ENCODE measurements at regions not wholly inside any gene's neighbourhood (a gene's known extent, or its start where the extent isn't known, plus 50 kb on each side); places are given as distances from the start of the nearest gene placed in this dataset.

GRCh38 chr14:55801121-55801520 is 221.1 kb downstream of the KTN1 start:
- peaks cover 47% of the 10 kb centered on the region for H3K4me1 Mint-ChIP-seq (ENCODE audit: low read depth)
- H3K27ac Mint-ChIP-seq: no peak overlapping the region
- no peak for DNase-seq
- H3K4me3 Mint-ChIP-seq: no peak overlapping the region
- peaks cover 2 to 14% of the 10 kb centered on the region in 2 donors for H3K9me3 Mint-ChIP-seq
- H3K27me3 Mint-ChIP-seq (ENCODE audit: low read depth): peaks cover 5% of the 10 kb centered on the region
- H3K36me3 Mint-ChIP-seq (ENCODE audit: insufficient read depth in 2 of 2): peaks cover 0 to 13% of the 10 kb centered on the region in 2 donors
- no peak for ATAC-seq (replicated peaks in 1 of 2)

GRCh38 chr14:55802986-55803872 is 223.2 kb downstream of the KTN1 start:
- Mint-ChIP-seq H3K27me3 (ENCODE audit: low read depth) (peaks cover 5% of the 10 kb centered on the region), H3K4me1 (ENCODE audit: low read depth) (peaks cover 62% of the 10 kb centered on the region), H3K36me3 (ENCODE audit: insufficient read depth in 2 of 2) (peaks cover 7 to 20% of the 10 kb centered on the region in 2 donors), H3K9me3 (peaks cover 2 to 15% of the 10 kb centered on the region in 2 donors), H3K4me3 (peak overlapping the region; percentile 27 to 73), H3K27ac (peak overlapping the region; percentile 88)
- DNase-seq: peak; percentile 35
- peak; percentile 82 to 83 for ATAC-seq (replicated peaks in 1 of 2)

GRCh38 chr14:55803873-55804553 is 224.0 kb downstream of the KTN1 start:
- Mint-ChIP-seq H3K4me1 (ENCODE audit: low read depth) (peaks cover 62% of the 10 kb centered on the region), H3K27ac (peak overlapping the region; percentile 88), H3K4me3 (peak overlapping the region; percentile 65 to 73), H3K36me3 (ENCODE audit: insufficient read depth in 2 of 2) (peaks cover 7 to 20% of the 10 kb centered on the region in 2 donors), H3K27me3 (ENCODE audit: low read depth) (peaks cover 5% of the 10 kb centered on the region), H3K9me3 (peaks cover 2 to 15% of the 10 kb centered on the region in 2 donors)
- peak; percentile 0 to 3 for ATAC-seq (replicated peaks in 1 of 2)
- DNase-seq: no peak

DNA sequence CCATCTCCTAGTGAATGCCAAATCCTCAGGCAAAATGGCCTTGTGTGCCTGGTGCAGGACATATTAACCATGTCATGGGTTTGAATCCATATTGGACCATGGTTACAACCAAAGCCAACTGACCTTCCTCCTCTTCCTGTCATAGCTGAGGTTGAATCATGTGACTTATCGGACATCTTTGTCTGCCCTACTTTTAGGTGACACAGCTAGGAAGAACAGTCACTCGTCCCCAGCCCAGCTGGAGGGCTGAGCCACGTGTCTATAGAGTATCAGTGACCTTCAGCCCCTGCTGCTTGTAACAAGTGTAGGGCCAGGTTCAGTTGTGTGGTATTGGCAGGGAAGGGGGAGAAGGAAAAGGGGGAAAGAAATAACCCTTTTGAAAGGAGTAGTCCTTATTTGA is 225.2 kb downstream of the KTN1 start:
- H3K27me3 Mint-ChIP-seq (ENCODE audit: low read depth): peaks cover 5% of the 10 kb centered on the region
- no peak for ATAC-seq (replicated peaks in 1 of 2)
- no peak overlapping the region for H3K27ac Mint-ChIP-seq
- peaks cover 2 to 14% of the 10 kb centered on the region in 2 donors for H3K9me3 Mint-ChIP-seq
- H3K4me3 Mint-ChIP-seq: no peak overlapping the region
- DNase-seq: no peak
- H3K4me1 Mint-ChIP-seq (ENCODE audit: low read depth): peaks cover 62% of the 10 kb centered on the region
- H3K36me3 Mint-ChIP-seq (ENCODE audit: insufficient read depth in 2 of 2): peaks cover 12 to 24% of the 10 kb centered on the region in 2 donors

DNA sequence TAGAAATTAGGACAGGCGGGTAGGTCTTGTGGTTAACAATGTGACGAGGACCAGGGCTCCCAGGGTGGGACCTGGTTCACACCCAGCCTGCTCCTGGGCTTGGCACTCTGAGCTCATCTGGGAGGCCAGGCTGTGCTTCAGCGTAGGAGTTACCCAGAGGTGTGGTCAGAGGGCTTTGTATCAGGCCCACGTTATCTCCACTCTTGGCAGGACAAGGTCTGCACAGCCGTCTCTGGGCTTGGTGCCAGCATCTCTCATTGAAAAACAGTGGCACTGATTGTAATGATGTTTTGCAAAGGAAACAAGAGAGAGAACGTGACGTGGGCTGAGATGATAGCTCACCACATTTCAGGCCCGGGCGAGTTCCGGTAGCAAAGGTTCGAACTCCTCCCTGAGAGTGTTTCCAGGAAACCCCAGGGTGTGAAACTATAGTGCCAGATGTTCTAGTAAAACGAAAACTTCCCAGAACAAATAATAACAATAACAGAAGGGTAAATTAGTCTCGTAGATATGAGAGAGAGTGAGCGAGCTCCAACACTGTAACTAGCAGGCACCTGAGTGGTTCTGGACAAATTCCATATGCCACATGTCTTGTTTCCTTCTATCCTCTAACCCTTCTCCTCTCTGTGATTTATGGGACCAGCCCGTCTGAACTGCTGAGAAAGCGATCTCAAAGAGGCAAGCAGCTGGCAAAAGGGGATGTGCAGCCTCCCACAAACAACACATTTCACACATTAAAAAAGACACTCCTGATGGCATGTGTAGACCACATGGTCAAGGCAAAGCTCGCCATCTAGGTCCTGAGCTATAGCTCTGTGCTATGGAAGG is 227.3 kb downstream of the KTN1 start:
- Mint-ChIP-seq H3K4me1 (ENCODE audit: low read depth) (peaks cover 50% of the 10 kb centered on the region), H3K4me3 (peak overlapping the region; percentile 31 to 41), H3K9me3 (peaks cover 9 to 16% of the 10 kb centered on the region in 2 donors), H3K27ac (peak overlapping the region; percentile 87), H3K36me3 (ENCODE audit: insufficient read depth in 2 of 2) (peaks cover 22 to 24% of the 10 kb centered on the region in 2 donors), H3K27me3 (ENCODE audit: low read depth) (peaks cover 5% of the 10 kb centered on the region)
- ATAC-seq (replicated peaks in 1 of 2) (peak; percentile 75 to 77), DNase-seq (peak; percentile 75 to 76)

- DNase-seq (no peak), ATAC-seq (replicated peaks in 1 of 2) (no peak)
- Mint-ChIP-seq H3K27me3 (ENCODE audit: low read depth) (peaks cover 5% of the 10 kb centered on the region), H3K4me1 (ENCODE audit: low read depth) (peaks cover 50% of the 10 kb centered on the region), H3K36me3 (ENCODE audit: insufficient read depth in 2 of 2) (peaks cover 22 to 25% of the 10 kb centered on the region in 2 donors), H3K4me3 (no peak overlapping the region), H3K27ac (peak overlapping the region; percentile 87), H3K9me3 (peaks cover 10 to 19% of the 10 kb centered on the region in 2 donors)
Measured at GRCh38 chr14:55807881-55808379, 227.9 kb downstream of the KTN1 start.

DNA sequence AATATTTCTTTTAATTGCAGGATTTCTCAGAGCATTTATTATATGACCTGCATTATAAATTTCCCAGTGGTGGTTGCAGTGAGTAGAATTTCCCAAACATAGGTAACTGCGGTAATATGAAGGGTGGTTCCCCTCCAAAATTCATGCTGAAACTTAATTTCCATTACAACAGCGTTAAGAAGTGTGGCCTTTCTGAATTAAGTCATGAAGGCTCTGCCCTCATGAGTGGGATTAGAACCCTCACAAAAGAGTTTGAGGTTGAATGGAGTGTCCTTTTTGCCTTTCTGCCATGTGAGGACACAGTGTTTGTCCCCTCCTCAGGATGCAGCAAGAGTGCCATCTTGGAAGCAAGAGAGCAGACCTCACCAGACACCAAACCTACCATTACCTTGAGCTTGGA is 233.6 kb downstream of the KTN1 start:
- Mint-ChIP-seq H3K27me3 (ENCODE audit: low read depth) (no peaks in the 10 kb centered on the region), H3K27ac (peak overlapping the region; percentile 8), H3K36me3 (ENCODE audit: insufficient read depth in 2 of 2) (peaks cover 16 to 24% of the 10 kb centered on the region in 2 donors), H3K4me1 (ENCODE audit: low read depth) (peaks cover 28% of the 10 kb centered on the region), H3K9me3 (peaks cover 10 to 18% of the 10 kb centered on the region in 2 donors), H3K4me3 (peak overlapping the region in 1 of 2 donors; percentile 46)
- ATAC-seq (replicated peaks in 1 of 2) (peak; percentile 32 to 87), DNase-seq (no peak)

- no peak for ATAC-seq (replicated peaks in 1 of 2)
- H3K27ac Mint-ChIP-seq: peak overlapping the region; percentile 59
Measured at GRCh38 chr14:55814064-55814463, 234.1 kb downstream of the KTN1 start.

DNA sequence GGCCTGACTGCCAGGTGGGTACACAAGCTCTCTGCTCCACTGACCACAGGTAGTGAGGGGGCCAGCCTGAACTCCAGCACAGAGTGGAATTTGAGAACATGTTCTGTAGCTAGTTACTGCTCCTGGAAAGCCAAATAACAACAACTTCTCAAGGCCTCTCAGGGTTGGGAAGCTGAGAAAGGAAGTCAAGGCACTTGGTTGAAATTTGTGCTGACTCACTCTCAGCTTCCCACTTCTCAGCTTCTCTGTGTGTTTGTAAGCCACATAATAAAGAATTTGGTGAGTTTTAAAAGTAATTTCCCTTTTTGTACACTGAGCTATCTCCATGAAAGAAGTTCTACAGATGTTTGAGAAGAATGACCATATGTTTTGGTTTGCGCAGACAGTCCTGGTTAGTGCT is 234.9 kb downstream of the KTN1 start:
- Mint-ChIP-seq H3K4me1 (ENCODE audit: low read depth) (peaks cover 34% of the 10 kb centered on the region), H3K27me3 (ENCODE audit: low read depth) (no peaks in the 10 kb centered on the region), H3K36me3 (ENCODE audit: insufficient read depth in 2 of 2) (peaks cover 15 to 24% of the 10 kb centered on the region in 2 donors), H3K27ac (no peak overlapping the region), H3K4me3 (peak overlapping the region in 1 of 2 donors; percentile 63), H3K9me3 (peaks cover 10 to 17% of the 10 kb centered on the region in 2 donors)
- ATAC-seq (replicated peaks in 1 of 2): no peak
- DNase-seq: no peak

More at GRCh38 chr14:55814064-55814463, 234.1 kb downstream of the KTN1 start:
- Mint-ChIP-seq H3K9me3 (peaks cover 10 to 18% of the 10 kb centered on the region in 2 donors), H3K36me3 (ENCODE audit: insufficient read depth in 2 of 2) (peaks cover 16 to 24% of the 10 kb centered on the region in 2 donors), H3K4me3 (peak overlapping the region in 1 of 2 donors; percentile 63), H3K4me1 (ENCODE audit: low read depth) (peaks cover 28% of the 10 kb centered on the region), H3K27me3 (ENCODE audit: low read depth) (no peaks in the 10 kb centered on the region)
- no peak for DNase-seq

DNA sequence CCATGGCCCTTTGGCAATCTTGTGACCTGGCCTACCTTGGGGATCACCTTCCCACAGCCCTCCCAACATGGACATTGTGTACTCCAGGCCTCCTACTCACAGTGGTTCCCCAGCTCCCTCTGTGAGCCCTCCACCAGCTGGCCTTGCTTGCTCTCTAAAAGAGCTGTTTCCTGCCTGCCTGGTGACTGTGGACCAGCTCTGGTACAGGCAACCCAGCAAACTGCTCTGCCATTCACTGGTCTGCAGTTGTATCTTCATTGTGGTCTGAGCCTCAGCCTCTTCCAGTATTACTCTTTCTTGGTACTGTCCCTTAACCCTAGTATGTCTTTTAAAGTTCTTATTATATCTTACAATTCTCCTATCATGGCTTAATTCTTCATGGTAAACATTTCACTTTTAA is 236.2 kb downstream of the KTN1 start:
- H3K9me3 Mint-ChIP-seq: peaks cover 3 to 12% of the 10 kb centered on the region in 2 donors
- DNase-seq (no peak), ATAC-seq (replicated peaks in 1 of 2) (peak in 1 of 2 donors; percentile 58)
- no peak overlapping the region for H3K27ac Mint-ChIP-seq
- H3K27me3 Mint-ChIP-seq (ENCODE audit: low read depth): no peaks in the 10 kb centered on the region
- H3K4me3 Mint-ChIP-seq: peak overlapping the region in 1 of 2 donors; percentile 13
- peaks cover 4 to 13% of the 10 kb centered on the region in 2 donors for H3K36me3 Mint-ChIP-seq (ENCODE audit: insufficient read depth in 2 of 2)
- H3K4me1 Mint-ChIP-seq (ENCODE audit: low read depth): peaks cover 34% of the 10 kb centered on the region

- peaks cover 11% of the 10 kb centered on the region for H3K4me1 Mint-ChIP-seq (ENCODE audit: low read depth)
- ATAC-seq (replicated peaks in 1 of 2) (peak in 1 of 2 donors; percentile 80), DNase-seq (no peak)
- peaks cover 1 to 10% of the 10 kb centered on the region in 2 donors for H3K36me3 Mint-ChIP-seq (ENCODE audit: insufficient read depth in 2 of 2)
- peaks cover 0 to 8% of the 10 kb centered on the region in 2 donors for H3K9me3 Mint-ChIP-seq
- H3K4me3 Mint-ChIP-seq: peak overlapping the region in 1 of 2 donors; percentile 43
- peak overlapping the region; percentile 16 for H3K27ac Mint-ChIP-seq
- H3K27me3 Mint-ChIP-seq (ENCODE audit: low read depth): peaks cover 19% of the 10 kb centered on the region
Measured at GRCh38 chr14:55819610-55820304, 239.8 kb downstream of the KTN1 start.

GRCh38 chr14:55822906-55823305 is 242.9 kb downstream of the KTN1 start:
- no peak overlapping the region for H3K27ac Mint-ChIP-seq
- peaks cover 31% of the 10 kb centered on the region for H3K27me3 Mint-ChIP-seq (ENCODE audit: low read depth)
- H3K9me3 Mint-ChIP-seq: peaks cover 0 to 4% of the 10 kb centered on the region in 2 donors
- peaks cover 6% of the 10 kb centered on the region for H3K4me1 Mint-ChIP-seq (ENCODE audit: low read depth)
- no peak for DNase-seq
- H3K36me3 Mint-ChIP-seq (ENCODE audit: insufficient read depth in 2 of 2): peaks cover 0 to 6% of the 10 kb centered on the region in 2 donors
- H3K4me3 Mint-ChIP-seq: no peak overlapping the region
- ATAC-seq (replicated peaks in 1 of 2): no peak

Measured in activated T-cell treated with anti-CD3 and anti-CD28 coated beads, Interleukin-2, amount 50 U/mL, for 72 hours (primary cell).